ENCODE measurements at regions not wholly inside any gene's neighbourhood (a gene's known extent, or its start where the extent isn't known, plus 50 kb on each side); places are given as distances from the start of the nearest gene placed in this dataset.

GRCh38 chrX:110992611-110993010 is 103.4 kb upstream of the PAK3 start:
- TF ChIP-seq POLR2A (IDR thresholded peaks at IDR 0.05): no peak
- no peak for TF ChIP-seq CTCF (IDR thresholded peaks at IDR 0.05)
- TF ChIP-seq POLR2AphosphoS5 (IDR thresholded peaks at IDR 0.05): no peak
